ENCODE measurements at regions not wholly inside any gene's neighbourhood (a gene's known extent, or its start where the extent isn't known, plus 50 kb on each side); places are given as distances from the start of the nearest gene placed in this dataset.

DNA sequence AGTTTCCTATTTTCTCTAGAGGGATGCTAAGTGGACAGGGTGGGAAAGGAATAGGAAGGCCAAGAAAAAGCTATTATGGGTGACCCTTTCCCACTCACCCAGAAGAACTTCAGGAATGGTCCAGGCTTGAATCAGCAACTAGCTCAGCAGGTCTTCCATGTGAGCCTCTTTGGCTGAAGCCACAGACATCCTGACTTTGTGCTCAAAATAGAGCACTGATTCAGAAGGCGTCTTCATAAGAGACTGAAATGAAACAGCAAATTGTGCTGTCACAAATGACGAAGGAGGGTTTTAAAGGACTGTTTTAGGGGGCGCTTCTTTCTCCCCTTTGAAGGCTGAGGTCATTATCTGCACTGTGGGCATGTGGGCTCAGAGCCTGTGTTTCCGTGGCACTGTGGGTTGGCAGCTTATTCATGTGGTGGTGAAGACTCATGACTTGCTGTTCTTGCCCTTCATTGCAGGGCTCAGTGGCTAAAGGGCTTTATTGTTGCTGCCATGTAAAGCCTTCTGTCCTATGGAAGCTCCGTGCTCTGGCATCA, 65.8 kb upstream of the NFIL3 start:
- TF ChIP-seq, protein P1, sequence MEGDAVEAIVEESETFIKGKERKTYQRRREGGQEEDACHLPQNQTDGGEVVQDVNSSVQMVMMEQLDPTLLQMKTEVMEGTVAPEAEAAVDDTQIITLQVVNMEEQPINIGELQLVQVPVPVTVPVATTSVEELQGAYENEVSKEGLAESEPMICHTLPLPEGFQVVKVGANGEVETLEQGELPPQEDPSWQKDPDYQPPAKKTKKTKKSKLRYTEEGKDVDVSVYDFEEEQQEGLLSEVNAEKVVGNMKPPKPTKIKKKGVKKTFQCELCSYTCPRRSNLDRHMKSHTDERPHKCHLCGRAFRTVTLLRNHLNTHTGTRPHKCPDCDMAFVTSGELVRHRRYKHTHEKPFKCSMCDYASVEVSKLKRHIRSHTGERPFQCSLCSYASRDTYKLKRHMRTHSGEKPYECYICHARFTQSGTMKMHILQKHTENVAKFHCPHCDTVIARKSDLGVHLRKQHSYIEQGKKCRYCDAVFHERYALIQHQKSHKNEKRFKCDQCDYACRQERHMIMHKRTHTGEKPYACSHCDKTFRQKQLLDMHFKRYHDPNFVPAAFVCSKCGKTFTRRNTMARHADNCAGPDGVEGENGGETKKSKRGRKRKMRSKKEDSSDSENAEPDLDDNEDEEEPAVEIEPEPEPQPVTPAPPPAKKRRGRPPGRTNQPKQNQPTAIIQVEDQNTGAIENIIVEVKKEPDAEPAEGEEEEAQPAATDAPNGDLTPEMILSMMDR (conservative IDR thresholded peaks at IDR 0.05), result no peak
- TF ChIP-seq EZH2 (IDR thresholded peaks at IDR 0.05; ENCODE audit: low read depth), result no peak

Data from PC-9 (cell line).